NT2/D1 (cell line): ENCODE measurements at regions not wholly inside any gene's neighbourhood (a gene's known extent, or its start where the extent isn't known, plus 50 kb on each side); places are given as distances from the start of the nearest gene placed in this dataset.

Source experiments
- DNase-seq: peaks from one replicate; pipeline ENCODE4 v3.0.0-alpha.2; 2011; ENCODE audit warnings: low read depth, low spot score
- H3K27me3 ChIP-seq: 2 replicates; pipeline ENCODE4 v1.6.0; 2011; ENCODE audit warnings: mild to moderate bottlenecking; ENCODE audit not compliant: insufficient read length, insufficient read depth
- H3K36me3 ChIP-seq: 2 replicates; pipeline ENCODE4 v1.6.1; 2011; ENCODE audit warnings: mild to moderate bottlenecking, low read length, mixed read lengths; ENCODE audit not compliant: insufficient read depth, insufficient read length
- H3K4me1 ChIP-seq: 2 replicates; pipeline ENCODE4 v1.5.1; 2011; ENCODE audit not compliant: insufficient read depth, insufficient read length
- H3K4me3 ChIP-seq: 2 replicates; pipeline ENCODE4 v1.5.1; 2011; ENCODE audit warnings: low read depth; ENCODE audit not compliant: insufficient read length
- H3K9ac ChIP-seq: 2 replicates; pipeline ENCODE4 v1.6.0; 2011; ENCODE audit warnings: low read depth; ENCODE audit not compliant: insufficient read length
- H3K9me3 ChIP-seq: 2 replicates; pipeline ENCODE4 v1.5.1; 2011; ENCODE audit warnings: mild to moderate bottlenecking, low read length; ENCODE audit not compliant: insufficient read depth
- SUZ12 ChIP-seq: IDR thresholded peaks from 2 replicates; pipeline ENCODE4 v1.6.1; 2011; ENCODE audit not compliant: insufficient read length, insufficient read depth; ENCODE audit errors: extremely low read depth
- YY1 ChIP-seq: IDR thresholded peaks from 2 replicates; pipeline ENCODE4 v1.6.1; 2011; ENCODE audit not compliant: insufficient read length, insufficient read depth
- ZNF274 ChIP-seq: IDR thresholded peaks from 2 replicates; pipeline ENCODE4 v1.6.1; 2011; ENCODE audit warnings: mild to moderate bottlenecking, low read depth, low read length

DNA sequence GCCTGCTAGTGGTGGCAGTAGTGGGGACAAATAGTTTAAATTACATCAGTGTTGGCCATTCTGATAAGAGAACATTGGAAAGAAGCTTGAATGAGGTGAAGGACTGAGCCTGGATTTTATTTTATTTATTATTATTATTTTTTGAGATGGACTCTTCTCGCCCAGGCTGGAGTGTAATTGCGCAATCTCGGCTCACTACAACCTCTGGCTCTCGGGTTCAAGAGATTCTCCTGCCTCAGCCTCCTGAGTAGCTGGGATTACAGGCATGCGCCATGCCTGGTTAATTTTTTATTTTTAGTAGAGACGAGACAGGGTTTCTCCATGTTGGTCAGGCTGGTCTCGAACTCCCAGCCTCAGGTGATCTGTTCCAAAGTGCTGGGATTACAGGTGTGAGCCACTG is 739.4 kb downstream of the AACS start:
- Histone ChIP-seq H3K27me3 (no peaks in the 10 kb centered on the region), H3K4me3 (no peak overlapping the region), H3K9me3 (no peaks in the 10 kb centered on the region), H3K36me3 (no peaks in the 10 kb centered on the region), H3K4me1 (no peaks in the 10 kb centered on the region), H3K9ac (no peak overlapping the region)
- TF ChIP-seq SUZ12 (no peak), ZNF274 (no peak), YY1 (no peak)
- DNase-seq = no peak

DNA sequence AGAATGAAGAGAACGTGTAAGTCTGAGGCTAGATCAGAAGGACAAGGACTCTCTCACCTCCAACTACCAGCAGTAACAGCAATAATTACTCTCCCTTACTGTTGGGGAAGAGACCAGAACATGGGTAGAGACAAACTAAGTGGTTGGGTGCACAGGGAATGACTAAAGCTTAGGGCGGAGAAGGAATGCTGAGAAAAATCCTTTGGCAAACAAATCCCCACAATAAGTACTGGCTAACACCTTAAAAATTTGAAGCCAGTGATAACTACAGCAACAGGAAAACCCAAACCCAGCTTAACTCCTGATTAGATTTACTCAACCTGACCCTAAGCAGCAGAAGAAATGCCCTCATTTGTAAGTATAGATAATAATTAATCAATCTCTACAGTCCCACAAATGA is 759.0 kb downstream of the AACS start:
- Histone ChIP-seq H3K9ac (no peak overlapping the region), H3K9me3 (peaks cover 5% of the 10 kb centered on the region; the same call in 1 of the 2 replicates)
- no peak for TF ChIP-seq SUZ12

DNA sequence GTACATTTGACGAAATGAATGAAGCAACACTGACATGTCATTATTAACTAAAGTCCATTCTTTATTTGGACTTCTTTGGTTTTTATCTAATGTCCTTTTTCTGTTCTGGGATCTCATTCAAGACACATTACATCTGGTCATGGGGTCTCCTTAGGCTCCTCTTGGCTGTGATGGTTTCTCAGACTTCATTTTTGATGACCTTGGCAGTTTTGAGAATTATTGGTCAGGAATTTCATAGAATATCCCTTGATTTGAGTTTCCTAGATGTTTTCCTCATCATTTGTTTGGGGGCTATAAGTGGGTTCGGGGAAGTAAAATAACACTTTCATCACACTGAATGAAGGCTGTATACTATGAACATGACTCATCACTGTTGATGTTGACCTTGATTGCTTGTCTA is 770.6 kb downstream of the AACS start:
- TF ChIP-seq YY1 (no peak), ZNF274 (no peak), SUZ12 (no peak)

More for the DNA sequence above, 759.0 kb downstream of the AACS start:
- DNase-seq = no peak
- no peaks in the 10 kb centered on the region for H3K27me3 ChIP-seq
- no peaks in the 10 kb centered on the region for H3K36me3 ChIP-seq
- no peak overlapping the region for H3K4me3 ChIP-seq
- no peaks in the 10 kb centered on the region for H3K4me1 ChIP-seq

DNA sequence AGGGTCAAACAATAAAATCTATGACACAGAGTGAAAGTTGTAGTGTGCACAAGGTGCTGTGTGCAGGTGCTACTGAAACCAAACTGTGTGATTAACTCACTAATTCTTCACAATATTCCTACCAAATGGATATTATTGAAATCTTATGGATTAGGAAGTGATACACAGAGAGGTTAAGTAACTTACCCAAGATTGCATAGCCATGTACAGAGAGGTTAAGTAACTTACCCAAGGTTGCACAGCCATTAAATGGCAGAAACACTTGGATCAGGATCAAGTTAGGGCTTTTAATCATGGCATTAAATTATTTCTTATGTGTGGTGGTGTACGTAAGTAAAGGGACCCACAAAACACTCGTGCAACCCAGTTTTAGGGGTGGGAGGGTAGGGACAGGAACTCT is 771.4 kb downstream of the AACS start:
- Histone ChIP-seq H3K4me3 (no peak overlapping the region), H3K36me3 (no peaks in the 10 kb centered on the region), H3K9me3 (no peaks in the 10 kb centered on the region), H3K9ac (no peak overlapping the region), H3K27me3 (no peaks in the 10 kb centered on the region), H3K4me1 (no peaks in the 10 kb centered on the region)
- TF ChIP-seq SUZ12 (no peak), YY1 (no peak), ZNF274 (no peak)
- no peak for DNase-seq

More for the DNA sequence above, 770.6 kb downstream of the AACS start:
- Histone ChIP-seq H3K4me3 (no peak overlapping the region), H3K9me3 (no peaks in the 10 kb centered on the region), H3K9ac (no peak overlapping the region), H3K27me3 (no peaks in the 10 kb centered on the region), H3K4me1 (no peaks in the 10 kb centered on the region), H3K36me3 (no peaks in the 10 kb centered on the region)
- no peak for DNase-seq

DNA sequence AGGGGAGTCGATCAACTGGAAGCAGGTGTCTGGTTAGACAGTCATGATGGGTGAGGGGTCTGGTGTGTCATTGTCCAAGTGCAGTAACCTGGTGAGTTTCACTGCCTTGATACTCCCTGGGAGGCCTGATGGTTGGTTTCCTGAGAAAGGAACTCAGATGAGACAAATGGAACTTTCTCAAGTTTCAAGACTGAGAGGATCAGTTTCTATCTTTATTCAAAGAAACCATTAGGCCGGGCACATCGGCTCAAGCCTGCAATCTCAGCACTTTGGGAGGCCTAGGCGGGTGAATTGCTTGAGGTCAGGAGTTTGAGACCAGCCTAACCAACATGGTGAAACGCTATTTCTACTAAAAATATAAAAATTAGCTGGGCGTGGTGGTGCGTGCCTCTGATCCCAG is 776.1 kb downstream of the AACS start:
- Histone ChIP-seq H3K9ac (no peak overlapping the region), H3K36me3 (no peaks in the 10 kb centered on the region), H3K4me3 (no peak overlapping the region), H3K9me3 (no peaks in the 10 kb centered on the region), H3K4me1 (no peaks in the 10 kb centered on the region), H3K27me3 (no peaks in the 10 kb centered on the region)
- DNase-seq = no peak
- TF ChIP-seq YY1 = no peak
- TF ChIP-seq ZNF274 = no peak

DNA sequence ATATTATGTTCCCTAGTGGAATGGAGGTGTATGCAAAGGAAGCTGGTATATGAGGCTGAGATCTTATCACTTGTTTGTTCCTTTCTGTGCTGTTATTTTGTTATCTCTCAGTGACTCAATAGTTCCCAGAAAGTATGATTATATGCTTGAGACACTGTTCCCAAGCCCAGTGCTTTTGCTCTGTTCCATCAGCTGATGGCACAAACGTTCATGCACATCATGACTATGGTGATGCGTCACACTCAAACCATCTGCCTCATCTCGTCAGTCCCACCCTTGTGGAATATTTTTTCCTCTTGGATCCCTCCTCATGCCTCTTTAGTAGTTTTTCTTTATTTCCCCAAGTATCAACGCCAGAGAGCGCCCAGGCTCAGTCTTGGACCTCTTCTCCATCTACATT is 786.9 kb downstream of the AACS start:
- H3K4me1 ChIP-seq = no peaks in the 10 kb centered on the region
- no peak overlapping the region for H3K4me3 ChIP-seq
- DNase-seq = no peak
- no peak overlapping the region for H3K9ac ChIP-seq
- TF ChIP-seq YY1 = no peak
- no peak for TF ChIP-seq SUZ12
- TF ChIP-seq ZNF274 = no peak
- no peaks in the 10 kb centered on the region for H3K27me3 ChIP-seq
- no peaks in the 10 kb centered on the region for H3K36me3 ChIP-seq
- no peaks in the 10 kb centered on the region for H3K9me3 ChIP-seq

DNA sequence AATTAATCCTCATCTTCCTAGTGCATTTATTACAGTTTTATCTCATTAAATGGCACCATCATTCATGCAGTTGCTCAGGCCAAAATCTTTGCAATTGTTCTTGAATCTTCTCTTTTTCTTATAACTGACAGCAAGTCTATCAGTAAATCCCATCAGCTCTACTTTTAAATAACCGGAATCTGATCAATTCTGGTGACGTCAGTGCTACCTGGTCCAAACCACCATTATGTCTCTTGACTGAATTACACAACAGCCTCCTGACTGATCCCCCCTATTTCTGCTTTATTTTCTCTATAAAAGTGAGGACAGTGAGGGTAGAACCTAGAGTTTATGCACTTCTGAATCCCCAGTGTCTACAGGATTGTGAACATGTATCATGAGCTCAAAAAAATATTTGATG is 787.4 kb downstream of the AACS start:
- TF ChIP-seq ZNF274 (no peak), SUZ12 (no peak), YY1 (no peak)
- DNase-seq = no peak
- Histone ChIP-seq H3K36me3 (no peaks in the 10 kb centered on the region), H3K27me3 (no peaks in the 10 kb centered on the region), H3K9ac (no peak overlapping the region), H3K4me1 (no peaks in the 10 kb centered on the region), H3K9me3 (no peaks in the 10 kb centered on the region), H3K4me3 (no peak overlapping the region)

DNA sequence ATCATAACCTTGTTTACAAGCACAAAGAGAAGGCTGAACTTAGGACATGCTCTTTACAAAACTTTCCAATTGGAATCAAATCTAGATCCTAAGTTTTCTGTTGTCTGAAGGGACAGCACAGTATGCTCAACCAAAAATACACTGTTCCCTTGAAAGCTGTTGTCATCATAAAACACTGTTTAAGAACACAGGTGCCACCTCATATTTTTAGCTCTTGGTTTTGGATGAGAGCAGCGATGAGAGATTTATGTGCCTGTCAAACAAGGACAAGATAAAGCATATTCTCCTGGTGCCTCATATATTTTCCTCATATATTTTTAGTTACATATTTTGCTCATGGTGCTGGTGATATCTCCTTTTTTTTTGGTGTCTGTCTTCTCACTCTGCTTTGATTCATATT is 788.4 kb downstream of the AACS start:
- DNase-seq = no peak
- H3K27me3 ChIP-seq = no peaks in the 10 kb centered on the region
- TF ChIP-seq ZNF274 (no peak), SUZ12 (no peak), YY1 (no peak)

More for the DNA sequence above, 788.4 kb downstream of the AACS start:
- H3K36me3 ChIP-seq = no peaks in the 10 kb centered on the region
- H3K9ac ChIP-seq = no peak overlapping the region
- no peaks in the 10 kb centered on the region for H3K4me1 ChIP-seq
- no peak overlapping the region for H3K4me3 ChIP-seq
- no peaks in the 10 kb centered on the region for H3K9me3 ChIP-seq
